Progenitor cell of endocrine pancreas (in vitro differentiated cells): ENCODE measurements at regions not wholly inside any gene's neighbourhood (a gene's known extent, or its start where the extent isn't known, plus 50 kb on each side); places are given as distances from the start of the nearest gene placed in this dataset.

ENCODE experiments used
- DNase-seq: peaks from one replicate; pipeline ENCODE4 v3.0.0; 2021; ENCODE audit warnings: low spot score; ENCODE audit not compliant: unreplicated experiment
- H3K27ac Mint-ChIP-seq: 2 replicates; pipeline ENCODE4 v1.8.0; 2021; ENCODE audit warnings: mild to moderate bottlenecking, moderate library complexity, mixed read lengths
- H3K27me3 Mint-ChIP-seq: 2 replicates; pipeline ENCODE4 v1.8.0; 2021; ENCODE audit warnings: mixed read lengths
- H3K36me3 Mint-ChIP-seq: 2 replicates; pipeline ENCODE4 v1.8.0; 2022; ENCODE audit warnings: mixed read lengths; ENCODE audit not compliant: insufficient read depth
- H3K4me1 Mint-ChIP-seq: 2 replicates; pipeline ENCODE4 v1.8.0; 2021; ENCODE audit warnings: low read depth, mixed read lengths
- H3K4me3 Mint-ChIP-seq: 2 replicates; pipeline ENCODE4 v1.8.0; 2021; ENCODE audit warnings: low read depth, mild to moderate bottlenecking, moderate library complexity, mixed read lengths
- H3K9me3 Mint-ChIP-seq: 2 replicates; pipeline ENCODE4 v1.8.0; 2021; ENCODE audit warnings: low read depth, mixed read lengths
- CTCF ChIP-seq: fragments of 200-600 bp; sonication (generic); IDR thresholded peaks from one replicate; pipeline ENCODE4 v1.5.0; 2021; ENCODE audit warnings: antibody characterized with exemption, mild to moderate bottlenecking; ENCODE audit not compliant: unreplicated experiment

DNA sequence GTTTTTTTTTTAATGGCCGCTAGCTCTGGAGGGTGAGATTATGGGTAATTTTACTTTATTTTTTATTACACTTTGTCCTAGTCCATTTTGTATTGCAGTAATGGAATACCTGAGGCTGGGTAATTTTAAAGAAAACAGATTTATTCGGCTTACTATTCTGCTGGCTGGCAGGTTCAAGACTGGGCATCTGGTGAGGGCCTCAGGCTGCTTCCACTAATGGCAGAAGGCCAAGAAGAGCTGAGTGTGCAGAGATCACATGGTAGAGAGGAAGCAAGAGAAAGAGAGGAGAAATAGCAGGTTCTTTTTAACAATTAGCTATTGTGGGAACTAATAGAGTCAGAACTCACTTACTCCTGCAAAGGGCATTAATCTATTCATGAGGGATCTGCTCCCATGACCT lies 52.4 kb upstream of the ARHGAP28 start:
- Mint-ChIP-seq H3K27ac (peak overlapping the region; percentile 55), H3K9me3 (peaks cover 3% of the 10 kb centered on the region), H3K4me3 (no peak overlapping the region), H3K4me1 (peaks cover 4% of the 10 kb centered on the region), H3K36me3 (no peaks in the 10 kb centered on the region), H3K27me3 (peaks cover 7% of the 10 kb centered on the region)
- no peak for TF ChIP-seq CTCF
- no peak for DNase-seq

DNA sequence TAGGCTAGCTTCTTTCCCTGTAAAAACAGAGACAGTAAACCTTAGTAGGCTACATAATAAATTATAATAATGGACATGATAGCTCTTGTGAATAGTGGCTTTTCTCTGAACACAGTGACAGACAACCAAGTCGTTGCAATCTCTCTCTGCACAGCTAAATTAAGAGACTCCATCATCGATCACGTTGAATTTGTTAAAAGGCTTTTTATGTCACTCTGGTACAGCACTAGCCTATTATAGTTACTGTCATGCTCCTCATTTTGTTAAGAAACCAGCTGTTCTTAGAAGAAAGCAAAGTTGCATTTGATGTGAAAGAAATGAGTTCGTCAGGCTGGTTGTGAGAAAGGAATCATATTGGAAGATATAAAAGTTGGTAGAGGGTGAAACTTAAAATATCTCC lies 50.3 kb upstream of the ARHGAP28 start:
- Mint-ChIP-seq H3K9me3 (peaks cover 3% of the 10 kb centered on the region), H3K4me3 (no peak overlapping the region), H3K36me3 (no peaks in the 10 kb centered on the region), H3K4me1 (peaks cover 10% of the 10 kb centered on the region), H3K27me3 (peaks cover 7% of the 10 kb centered on the region), H3K27ac (no peak overlapping the region)
- DNase-seq, result no peak
- no peak for TF ChIP-seq CTCF
